ENCODE measurements at regions not wholly inside any gene's neighbourhood (a gene's known extent, or its start where the extent isn't known, plus 50 kb on each side); places are given as distances from the start of the nearest gene placed in this dataset.

GRCh38 chr3:23749609-23750008 is 56.1 kb upstream of the UBE2E1 start:
- TF ChIP-seq CTCF (IDR thresholded peaks at IDR 0.05 in 8 of 11, conservative IDR thresholded peaks at IDR 0.05 in 3 of 11) = no peak
- no peak for TF ChIP-seq POLR2A (IDR thresholded peaks at IDR 0.05)
- TF ChIP-seq POLR2AphosphoS5 (IDR thresholded peaks at IDR 0.05) = no peak
